HS-5 (cell line): ENCODE measurements at regions not wholly inside any gene's neighbourhood (a gene's known extent, or its start where the extent isn't known, plus 50 kb on each side); places are given as distances from the start of the nearest gene placed in this dataset.

Experiments used
- DNase-seq: peaks from one replicate; pipeline ENCODE4 v3.0.0-alpha.2; 2012; ENCODE audit warnings: low read depth

DNA sequence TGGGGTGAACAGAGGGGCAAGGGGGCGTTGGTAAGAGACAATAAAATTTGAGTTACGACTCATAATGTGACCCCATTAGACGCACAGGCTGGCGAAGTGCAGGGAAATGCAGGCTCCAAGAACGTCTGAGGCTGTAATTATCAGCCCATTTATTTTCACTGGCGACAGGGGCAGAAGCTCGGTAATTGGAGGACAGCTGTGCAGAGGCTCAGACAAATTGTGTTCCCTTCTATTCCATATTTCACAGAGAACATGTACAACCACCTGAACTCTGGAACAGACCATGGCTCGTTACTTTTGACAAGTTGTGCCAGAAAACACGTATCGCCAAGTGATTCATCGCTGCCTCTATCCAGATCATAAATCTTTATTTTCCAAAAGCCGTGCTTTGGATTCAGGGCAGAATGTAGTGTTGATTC lies 137.3 kb upstream of the FRMD4A start:
- DNase-seq, result no peak

DNA sequence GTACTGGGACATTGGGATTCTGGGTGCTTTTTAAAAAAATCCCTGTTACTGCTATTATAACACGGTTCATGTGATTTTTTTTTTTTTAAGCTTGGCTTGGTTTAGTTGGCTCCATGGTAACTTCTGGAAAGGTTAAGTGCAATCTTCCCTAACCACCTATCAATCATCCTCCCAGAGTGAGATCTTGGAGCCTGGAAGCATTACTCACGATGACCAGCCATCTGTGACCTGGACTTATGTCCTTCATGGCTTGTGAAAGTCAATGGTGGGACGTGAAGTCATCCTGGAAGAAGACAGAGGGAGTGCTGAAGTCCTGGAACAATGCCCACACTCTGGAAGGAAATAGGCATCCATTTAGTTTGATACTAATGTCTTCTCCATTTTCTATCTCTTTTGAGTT lies 135.5 kb upstream of the FRMD4A start:
- DNase-seq, result no peak

GRCh38 chr10:14460447-14460846 lies 129.7 kb upstream of the FRMD4A start:
- no peak for DNase-seq

DNA sequence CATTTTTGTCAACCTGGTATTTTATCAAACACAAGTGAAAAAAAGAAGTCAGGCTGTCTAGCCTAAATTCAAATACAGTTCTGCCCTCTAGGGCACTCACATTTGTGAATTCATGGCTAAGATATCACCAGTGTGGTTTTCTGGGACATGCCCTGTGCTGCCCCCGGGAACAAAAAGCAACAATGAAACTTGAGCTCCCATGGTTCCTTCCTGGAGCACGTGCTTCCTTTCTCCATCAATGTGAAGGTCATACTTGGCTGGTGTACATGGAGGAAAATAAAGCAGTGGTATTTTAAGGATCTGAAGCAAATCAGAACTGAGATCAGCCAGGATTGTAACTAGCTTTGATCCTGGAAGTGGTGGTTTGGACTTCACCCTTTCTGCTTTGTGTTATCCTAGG lies 128.9 kb upstream of the FRMD4A start:
- DNase-seq, result no peak

GRCh38 chr10:14456870-14457266 lies 126.1 kb upstream of the FRMD4A start:
- DNase-seq, result no peak

DNA sequence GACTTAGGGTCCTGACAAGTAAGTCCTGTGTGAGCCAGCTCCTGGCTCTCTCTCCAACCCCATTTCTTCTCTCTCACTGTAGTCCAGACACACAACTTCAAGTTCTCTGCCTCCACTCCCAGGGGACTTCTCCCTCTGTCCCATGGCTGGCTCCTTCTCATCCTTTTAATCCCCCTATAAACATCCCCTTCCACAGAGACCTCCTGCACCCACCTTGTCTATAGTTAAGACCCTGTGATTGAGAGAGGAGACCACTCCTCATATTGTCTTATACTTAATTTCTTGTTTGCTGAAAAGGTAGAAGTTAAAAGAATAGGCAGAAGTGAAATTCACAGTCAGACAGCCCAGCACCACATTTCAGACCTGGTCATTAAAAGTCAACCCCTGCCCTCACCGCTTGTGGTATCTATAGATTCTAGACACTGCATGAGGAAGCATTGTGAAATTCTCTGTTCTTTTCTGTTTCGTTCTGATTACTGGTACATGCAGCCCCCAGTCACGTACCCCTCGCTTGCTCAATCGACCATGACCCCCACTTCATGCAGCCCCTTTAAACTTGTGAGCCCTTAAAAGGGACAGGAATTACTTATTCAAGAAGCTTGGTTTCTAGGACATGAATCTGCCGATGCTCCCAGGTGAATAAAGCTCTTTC lies 125.6 kb upstream of the FRMD4A start:
- DNase-seq, result no peak

DNA sequence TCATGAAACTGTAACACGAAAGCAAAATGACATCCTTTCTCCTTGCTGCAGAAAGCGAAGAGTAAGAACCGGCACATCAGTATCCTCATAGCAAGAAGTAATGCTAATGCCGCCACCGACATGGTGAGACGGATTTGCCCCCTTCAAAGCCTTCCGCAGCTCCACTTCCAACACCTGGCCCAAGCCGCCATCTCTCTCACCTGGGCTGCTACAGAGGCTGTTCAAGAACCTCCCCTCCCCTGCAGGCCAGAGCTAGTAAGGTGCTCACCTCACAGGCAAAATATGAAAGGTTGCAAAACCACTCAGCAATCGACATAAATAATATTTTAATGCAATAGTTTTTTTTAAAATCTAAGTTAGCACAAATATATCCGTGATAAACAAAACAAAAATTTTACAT lies 123.9 kb upstream of the FRMD4A start:
- no peak for DNase-seq

- no peak for DNase-seq
Measured at GRCh38 chr10:14454206-14454605, 123.5 kb upstream of the FRMD4A start.

DNA sequence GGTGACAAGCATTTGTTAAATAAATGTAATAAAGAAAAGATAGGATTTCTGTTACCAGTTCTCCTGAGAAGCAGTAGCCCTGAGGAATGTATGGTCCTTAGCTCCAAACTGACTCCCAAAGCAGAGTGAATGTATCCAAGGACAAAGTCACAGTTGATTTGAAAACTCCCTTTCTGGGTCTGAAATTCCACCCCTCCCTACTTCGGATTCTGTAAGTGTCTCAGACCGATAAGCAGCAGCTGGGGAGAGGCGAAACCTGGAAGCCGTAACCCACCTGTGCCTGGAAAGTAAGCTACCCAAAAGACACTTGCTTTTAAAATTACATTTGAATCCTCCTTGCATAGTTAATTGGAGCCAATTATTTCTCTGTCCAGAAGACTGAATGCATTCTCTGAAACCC lies 122.9 kb upstream of the FRMD4A start:
- no peak for DNase-seq

DNA sequence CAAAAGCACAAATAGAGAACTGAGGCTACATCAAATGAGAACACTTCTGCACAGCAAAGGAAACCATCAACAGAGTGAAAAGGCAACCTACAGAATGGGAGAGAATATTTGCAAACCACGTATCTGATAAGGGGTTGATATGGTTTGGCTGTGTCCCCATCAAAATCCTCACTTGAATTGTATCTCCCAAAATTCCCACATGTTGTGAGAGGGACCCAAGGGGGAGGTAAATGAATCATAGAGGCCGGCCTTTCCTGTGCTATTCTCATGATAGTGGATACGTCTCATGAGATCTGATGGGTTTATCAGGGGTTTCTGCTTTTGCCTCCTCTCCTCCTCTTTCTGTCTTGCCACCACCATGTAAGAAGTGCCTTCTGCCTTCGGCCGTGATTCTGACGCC lies 120.6 kb upstream of the FRMD4A start:
- DNase-seq, result no peak

GRCh38 chr10:14450041-14450491 lies 119.3 kb upstream of the FRMD4A start:
- no peak for DNase-seq

- DNase-seq, result no peak
Measured at GRCh38 chr10:14449293-14449815, 118.6 kb upstream of the FRMD4A start.

DNA sequence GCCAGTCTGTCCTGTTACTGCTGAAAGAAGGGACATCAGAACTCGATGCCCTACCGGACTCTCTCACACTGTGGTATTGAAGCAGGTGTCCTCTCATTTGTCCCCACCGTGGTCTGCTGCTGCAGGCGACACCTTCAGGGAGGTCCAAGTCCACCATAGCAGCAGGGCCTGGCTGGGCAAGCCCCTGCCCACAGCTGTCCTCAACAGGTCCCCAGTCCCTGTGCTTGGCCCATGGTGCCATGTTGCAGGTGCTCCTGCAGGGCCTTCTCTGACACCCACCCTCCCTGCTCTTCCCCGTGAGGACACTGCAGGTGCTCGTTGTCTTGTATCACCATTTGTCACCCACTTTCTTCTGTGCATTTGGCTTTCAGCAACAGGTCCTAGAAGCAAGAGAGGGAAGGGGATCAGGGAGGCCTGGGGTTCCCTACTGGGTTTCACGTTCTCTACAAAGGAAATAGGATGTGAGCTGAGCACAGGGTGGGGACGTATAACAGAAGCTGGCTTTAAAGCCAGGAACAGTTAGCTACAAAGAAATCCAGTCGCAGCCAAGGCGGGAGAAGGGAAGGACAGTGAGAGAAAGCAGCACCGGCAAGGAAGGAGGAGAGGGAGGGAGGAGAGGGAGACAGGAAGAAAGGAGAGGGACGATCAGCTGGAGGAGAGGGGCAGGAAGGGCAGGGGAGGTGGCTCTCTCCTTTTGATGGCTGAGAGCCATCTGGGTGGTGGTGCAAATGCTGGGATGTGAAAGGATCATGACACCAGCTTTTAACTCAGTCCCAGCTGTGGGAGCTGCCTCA lies 117.7 kb upstream of the FRMD4A start:
- no peak for DNase-seq

DNA sequence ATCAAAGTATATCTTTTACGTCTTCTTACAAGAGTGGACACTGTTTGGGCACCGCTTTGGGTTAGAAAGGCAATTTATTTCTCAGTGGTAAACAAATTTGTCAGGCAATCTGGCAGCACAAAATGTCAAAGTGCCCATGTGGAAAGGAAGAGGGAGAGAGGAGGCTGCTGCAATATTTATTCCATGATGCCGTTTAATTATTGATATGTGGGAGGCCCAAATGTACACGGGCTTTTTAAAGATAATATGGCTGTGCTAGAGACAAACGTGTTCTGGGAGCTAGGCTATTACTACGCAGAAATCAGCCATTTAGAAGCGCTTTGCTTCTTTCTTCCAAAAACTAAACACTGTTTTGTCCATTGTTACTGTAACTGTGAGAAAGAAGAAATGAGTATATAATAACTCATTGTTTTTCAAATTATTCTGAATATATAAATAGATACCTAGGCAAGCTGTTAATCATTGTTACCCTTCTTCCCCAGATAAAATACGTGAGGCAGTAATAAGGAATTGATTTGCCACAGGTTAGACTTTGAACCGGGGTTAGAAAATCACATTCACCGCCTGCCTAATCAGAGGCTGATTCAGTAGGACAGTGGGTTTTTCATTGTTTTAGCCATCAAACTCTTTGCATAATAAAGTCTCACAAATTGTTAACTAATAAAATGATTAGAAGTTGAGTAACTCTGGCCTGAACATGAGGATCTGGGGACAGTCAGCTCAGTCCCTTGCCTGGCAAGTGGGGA lies 116.5 kb upstream of the FRMD4A start:
- no peak for DNase-seq

DNA sequence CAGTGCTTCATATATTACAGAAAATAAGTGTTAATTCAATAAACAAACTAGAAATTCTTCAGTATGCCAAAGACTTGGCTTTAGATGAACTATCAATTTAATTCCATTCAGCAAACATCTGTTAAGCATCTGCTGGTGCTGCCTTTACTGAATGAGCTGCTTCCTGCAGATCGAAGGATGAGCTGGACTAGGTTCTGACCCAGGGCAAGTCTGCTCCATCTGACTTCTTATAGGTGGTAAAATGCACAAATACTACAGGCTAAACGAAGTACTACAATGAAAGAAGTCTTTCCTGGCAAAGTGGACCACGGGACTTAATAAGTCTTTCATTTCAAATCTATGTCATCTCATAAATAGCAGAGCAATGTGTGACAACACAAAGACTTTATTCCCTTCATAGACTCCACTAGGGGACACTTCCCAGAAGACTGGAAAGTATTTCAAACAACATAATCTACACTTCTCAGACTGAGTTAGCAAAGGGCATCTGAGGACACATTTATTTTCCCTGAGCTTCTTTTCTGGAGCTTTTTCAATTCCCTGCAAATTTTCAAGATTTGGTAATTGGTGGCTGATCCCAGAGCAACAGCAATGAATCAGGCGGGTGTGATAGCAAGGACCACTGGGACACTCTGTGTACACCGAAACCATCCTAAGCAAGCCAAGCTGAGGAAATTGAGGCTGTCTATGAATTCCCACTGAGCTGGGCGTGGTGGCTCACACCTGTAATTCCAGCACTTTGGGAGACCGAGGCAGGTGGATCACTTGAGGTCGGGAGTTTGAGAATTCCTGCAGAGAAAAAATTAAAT lies 108.9 kb upstream of the FRMD4A start:
- no peak for DNase-seq

DNA sequence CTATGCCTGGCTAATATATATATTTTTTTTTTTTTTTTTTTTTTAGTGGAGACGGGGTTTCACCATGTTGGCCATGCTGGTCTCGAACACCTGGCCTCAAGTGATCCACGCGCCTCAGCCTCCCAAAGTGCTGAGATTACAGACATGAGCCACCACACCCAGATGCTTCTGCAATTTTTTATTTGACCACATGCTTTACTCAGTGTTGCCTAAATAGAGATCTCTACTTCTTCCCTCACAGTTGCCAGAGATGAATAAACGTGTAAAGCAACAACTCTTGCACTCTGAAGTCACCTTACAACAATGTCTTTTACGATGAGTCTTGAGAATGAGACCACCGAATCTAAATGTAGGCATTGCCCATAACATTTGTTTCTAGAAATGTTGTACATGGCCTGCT lies 107.9 kb upstream of the FRMD4A start:
- DNase-seq, result no peak

DNA sequence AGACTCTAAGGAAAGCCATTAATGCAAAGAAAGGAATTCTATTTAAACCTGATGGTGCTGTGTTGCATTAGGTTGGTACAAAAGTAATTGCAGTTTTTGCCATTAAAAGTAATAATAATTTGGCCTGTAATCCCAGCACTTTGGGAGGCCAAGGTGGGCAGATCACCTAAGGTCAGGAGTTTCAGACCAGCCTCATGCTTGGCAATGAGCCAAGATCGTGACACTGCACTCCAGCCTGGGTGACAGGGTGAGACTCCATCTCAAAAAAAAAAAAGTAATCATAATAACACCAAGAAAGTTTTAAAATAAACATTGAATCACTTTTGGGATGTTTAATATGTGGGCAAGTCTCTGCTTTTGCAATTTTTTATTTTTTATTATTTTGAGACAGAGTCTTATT lies 107.3 kb upstream of the FRMD4A start:
- no peak for DNase-seq

DNA sequence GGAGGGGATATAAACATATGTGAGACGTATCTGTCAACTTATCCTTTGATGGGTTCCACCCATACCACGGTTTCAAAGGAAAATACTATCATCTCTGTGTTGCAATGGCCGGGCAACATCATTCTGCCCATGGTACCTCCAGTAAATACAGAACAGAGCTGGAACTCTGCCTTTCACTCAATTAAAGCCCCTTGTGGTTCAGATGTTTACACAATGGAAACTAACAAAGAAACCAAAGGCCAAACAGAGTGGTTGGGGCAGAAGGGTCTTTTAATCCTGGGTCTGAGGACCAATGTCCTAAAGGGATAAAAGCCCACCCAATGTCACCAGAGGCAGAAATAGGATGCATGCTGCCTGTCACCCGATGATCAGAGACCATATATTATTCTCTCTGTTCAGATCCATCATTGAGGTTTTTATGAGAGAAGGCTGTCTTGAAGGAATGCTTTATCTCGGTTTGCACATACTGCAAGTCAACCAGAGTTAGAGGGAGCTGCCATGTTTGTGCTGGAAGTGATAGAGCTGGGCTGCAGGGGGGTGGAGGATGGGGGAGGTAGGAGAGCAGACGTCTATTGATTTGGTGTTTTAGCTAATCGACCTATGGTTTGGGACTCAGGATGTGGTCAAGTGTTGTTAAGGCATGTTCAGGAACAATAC lies 105.4 kb upstream of the FRMD4A start:
- no peak for DNase-seq

GRCh38 chr10:14433147-14433546 lies 102.4 kb upstream of the FRMD4A start:
- no peak for DNase-seq

GRCh38 chr10:14431868-14432267 lies 101.1 kb upstream of the FRMD4A start:
- no peak for DNase-seq

GRCh38 chr10:14429043-14429700 lies 98.4 kb upstream of the FRMD4A start:
- DNase-seq, result no peak
